Activated CD4-positive, alpha-beta T cell treated with anti-CD3 and anti-CD28 coated beads for 36 hours (primary cell): ENCODE measurements at regions not wholly inside any gene's neighbourhood (a gene's known extent, or its start where the extent isn't known, plus 50 kb on each side); places are given as distances from the start of the nearest gene placed in this dataset.
A peak's percentile ranks its signal among the peaks of the same experiment; 100 is the strongest.
"Not testable (repeated sequence)": the region's sequence is repeated elsewhere in the genome, so short reads cannot be mapped to it uniquely, and the experiment has no call there.

Experiments
- ATAC-seq: fragments of 200-7000 bp; cut with Tn5 transposase; one replicate; pipeline ENCODE4 v1.10.0; 2021; ENCODE audit warnings: mild to moderate bottlenecking, moderate library complexity
- CTCF ChIA-PET: fragments of 350-600 bp; sonication (Branson Sonifier 250); formaldehyde crosslinking; loops from one replicate; lab custom pipeline; 2021; ENCODE audit warnings: antibody characterized with exemption; lab: Charles Lee
- POLR2A ChIA-PET: fragments of 350-600 bp; sonication (Branson Sonifier 250); formaldehyde crosslinking; loops from one replicate; lab custom pipeline; 2021; ENCODE audit warnings: antibody characterized with exemption, inconsistent platforms; lab: Charles Lee
- DNase-seq: peaks from one replicate; pipeline ENCODE4 v3.0.0-alpha.2; 2020
- H3K27ac Mint-ChIP-seq: one replicate; pipeline ENCODE4 v1.8.0; 2021; ENCODE audit warnings: mixed read lengths
- H3K27me3 Mint-ChIP-seq: one replicate; pipeline ENCODE4 v1.8.0; 2021; ENCODE audit warnings: mixed read lengths
- H3K36me3 Mint-ChIP-seq: one replicate; pipeline ENCODE4 v1.8.0; 2021; ENCODE audit warnings: low read depth, mixed read lengths
- H3K4me1 Mint-ChIP-seq: one replicate; pipeline ENCODE4 v1.8.0; 2021; ENCODE audit warnings: mixed read lengths
- H3K4me3 Mint-ChIP-seq: one replicate; pipeline ENCODE4 v1.8.0; 2021; ENCODE audit warnings: mild to moderate bottlenecking, moderate library complexity, mixed read lengths
- H3K9me3 Mint-ChIP-seq: one replicate; pipeline ENCODE4 v1.8.0; 2021; ENCODE audit warnings: low read depth, mixed read lengths
- intact Hi-C, 2 experiments: fragments of 100-400 bp; cut with DNase I in 1 of 2; cut with micrococcal nuclease in 1 of 2; formaldehyde crosslinking; loops; one replicate each; pipeline versions ENCODE4 v1.14.2 to v1.15.1; 2022 to 2024; cut with DNase I, micrococcal nuclease

DNA sequence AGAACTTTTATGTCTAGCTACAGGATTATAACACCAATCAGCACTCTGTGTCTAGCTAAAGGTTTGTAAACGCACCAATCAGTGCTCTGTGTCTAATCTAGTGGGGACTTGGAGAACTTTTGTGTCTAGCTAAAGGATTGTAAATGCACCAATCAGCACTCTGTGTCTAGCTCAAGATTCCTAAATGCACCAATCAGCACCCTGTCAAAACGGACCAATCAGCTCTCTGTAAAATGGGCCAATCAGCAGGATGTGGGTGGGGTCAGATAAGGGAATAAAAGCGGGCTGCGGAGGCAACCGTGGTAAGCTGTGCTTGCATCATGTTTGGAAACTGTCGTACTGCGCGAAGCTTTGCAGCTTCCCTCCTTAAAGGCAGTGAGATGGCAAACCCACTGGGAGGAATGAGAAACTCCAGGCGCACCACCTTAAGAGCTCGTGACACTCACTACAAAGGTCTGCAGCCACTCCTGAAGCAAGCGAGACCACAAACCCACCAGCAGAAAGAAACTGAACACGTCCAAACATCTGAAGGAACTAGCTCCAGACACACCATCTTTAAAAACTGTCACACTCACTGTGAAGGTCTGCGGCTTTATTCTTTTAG is 112.1 kb upstream of the DUSP22 start:
- peaks cover 31% of the 10 kb centered on the region for H3K4me1 Mint-ChIP-seq
- H3K36me3 Mint-ChIP-seq, intact Hi-C loops, H3K27me3 Mint-ChIP-seq, H3K27ac Mint-ChIP-seq, H3K9me3 Mint-ChIP-seq: not testable (repeated sequence)
- H3K4me3 Mint-ChIP-seq: peak overlapping the region; percentile 26
- POLR2A ChIA-PET: interaction anchor here (0.9 kb wide), 1 partner anchor 9 kb away, joined by 5 read pairs; no protein-coding TSS in a partner anchor
- CTCF ChIA-PET: interaction anchor here (0.6 to 2.1 kb wide), 8 partner anchors 9 to 413 kb away, joined by 3 to 13 read pairs (median 4); no protein-coding TSS in a partner anchor
- ATAC-seq (peak; percentile 27), DNase-seq (peak; percentile 46)

DNA sequence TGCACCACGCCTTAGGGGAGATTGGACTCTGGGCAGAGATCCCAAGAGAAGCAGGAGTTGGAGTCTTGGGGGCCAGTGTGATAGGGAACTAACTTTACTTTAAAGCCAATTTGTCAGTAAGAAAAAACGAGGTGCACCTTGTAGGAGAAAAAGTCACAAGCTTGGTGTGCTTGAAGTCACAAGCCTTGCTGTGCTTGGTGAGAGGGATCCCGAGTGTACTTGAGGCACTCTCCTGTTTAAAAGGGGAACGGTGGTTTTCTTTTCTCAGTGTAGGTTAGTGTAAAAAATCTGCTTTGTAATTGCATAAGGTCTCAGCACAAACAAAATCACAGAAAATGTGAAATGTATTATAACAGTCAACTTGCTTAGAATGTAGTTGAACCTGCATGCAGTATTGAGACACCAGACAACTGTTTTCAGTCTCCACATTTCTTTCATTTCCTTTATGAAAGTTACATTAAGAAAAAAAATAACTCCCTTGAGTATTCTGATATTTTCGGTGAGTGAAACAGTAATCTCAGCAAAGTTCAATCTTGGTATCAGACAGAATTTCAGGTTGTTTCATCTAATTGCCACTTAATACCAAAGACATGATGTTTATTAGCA is 111.1 kb upstream of the DUSP22 start:
- Mint-ChIP-seq H3K27me3 (peaks cover 12% of the 10 kb centered on the region), H3K36me3 (no peaks in the 10 kb centered on the region), H3K4me1 (peaks cover 31% of the 10 kb centered on the region), H3K4me3 (peak overlapping the region; percentile 20), H3K9me3 (peaks cover 3% of the 10 kb centered on the region), H3K27ac (peak overlapping the region; percentile 12)
- ChIA-PET CTCF (interaction anchor here (0.6 to 2.1 kb wide), 4 partner anchors 8 to 174 kb away, joined by 3 to 13 read pairs (median 4); no protein-coding TSS in a partner anchor), POLR2A (no interaction called here)
- DNase-seq (no peak), ATAC-seq (peak; percentile 30)
- intact Hi-C loops: no loop called here

DNA sequence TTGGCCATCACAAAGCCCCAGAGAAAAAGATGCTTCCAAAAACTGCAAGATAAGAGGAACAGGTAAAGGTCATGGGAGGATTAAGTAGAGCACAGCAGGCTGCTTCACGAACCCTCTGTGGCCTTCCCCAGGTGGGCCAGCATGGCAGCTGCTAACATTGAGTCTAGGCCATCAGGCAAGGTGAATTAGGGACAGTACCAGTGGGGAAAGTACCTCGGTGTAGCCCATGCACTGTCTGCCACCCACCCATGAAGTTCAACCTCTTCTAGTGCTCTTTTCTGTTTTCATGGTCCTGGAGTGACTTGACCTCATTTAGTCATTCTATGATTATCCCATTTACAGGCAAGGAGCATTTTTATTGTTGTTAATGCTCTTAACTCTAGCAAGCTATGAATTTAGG is 108.6 kb upstream of the DUSP22 start:
- Mint-ChIP-seq H3K36me3 (no peaks in the 10 kb centered on the region), H3K27ac (no peak overlapping the region), H3K4me3 (no peak overlapping the region), H3K27me3 (peaks cover 7% of the 10 kb centered on the region), H3K4me1 (peaks cover 33% of the 10 kb centered on the region), H3K9me3 (peaks cover 3% of the 10 kb centered on the region)
- POLR2A ChIA-PET: interaction anchor here (0.6 to 1.0 kb wide), 3 partner anchors 19 to 206 kb away, joined by 3 to 5 read pairs (median 4); no protein-coding TSS in a partner anchor
- CTCF ChIA-PET: interaction anchor here (0.7 to 1.4 kb wide), 3 partner anchors 15 to 707 kb away, joined by 3 to 5 read pairs (median 3); no protein-coding TSS in a partner anchor
- DNase-seq (no peak), ATAC-seq (peak; percentile 51)
- intact Hi-C loops: no loop called here

DNA sequence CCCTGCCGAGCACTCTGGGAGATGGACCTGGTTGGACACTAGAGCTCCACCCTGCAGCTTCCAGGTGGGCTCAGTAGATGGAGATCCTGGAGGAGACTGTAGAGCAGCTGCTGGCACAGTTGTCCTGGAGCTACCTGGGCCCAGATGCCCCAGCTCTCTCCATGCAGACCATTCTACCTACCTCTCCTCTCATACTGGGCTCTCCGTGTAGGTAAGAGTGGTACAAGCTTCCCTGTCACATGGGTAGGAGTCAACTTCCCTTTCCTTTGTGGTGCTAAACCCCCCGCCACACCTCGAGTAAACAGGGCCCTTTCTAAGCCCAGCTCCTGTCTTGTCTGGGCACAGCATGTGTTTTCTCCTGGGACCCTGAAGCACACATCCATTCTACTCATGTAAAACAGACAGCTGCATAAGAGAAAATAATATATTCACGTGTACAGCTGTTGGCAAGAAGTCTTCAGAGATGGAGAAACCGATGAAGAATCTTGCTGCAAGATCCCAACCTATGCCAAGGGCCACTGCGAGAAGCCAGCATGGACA is 108.1 kb upstream of the DUSP22 start:
- H3K9me3 Mint-ChIP-seq: peaks cover 3% of the 10 kb centered on the region
- CTCF ChIA-PET: interaction anchor here (0.7 to 1.4 kb wide), 4 partner anchors 11 to 207 kb away, joined by 3 to 5 read pairs (median 4); no protein-coding TSS in a partner anchor
- H3K36me3 Mint-ChIP-seq: no peaks in the 10 kb centered on the region
- POLR2A ChIA-PET: interaction anchor here (0.6 to 1.0 kb wide), 4 partner anchors 20 to 208 kb away, joined by 3 to 5 read pairs (median 4); partner anchors contain the start of gene IRF4
- intact Hi-C loops: no loop called here
- H3K27ac Mint-ChIP-seq: no peak overlapping the region
- no peak for ATAC-seq
- no peak for DNase-seq
- H3K4me3 Mint-ChIP-seq: no peak overlapping the region
- peaks cover 39% of the 10 kb centered on the region for H3K4me1 Mint-ChIP-seq
- peaks cover 7% of the 10 kb centered on the region for H3K27me3 Mint-ChIP-seq

DNA sequence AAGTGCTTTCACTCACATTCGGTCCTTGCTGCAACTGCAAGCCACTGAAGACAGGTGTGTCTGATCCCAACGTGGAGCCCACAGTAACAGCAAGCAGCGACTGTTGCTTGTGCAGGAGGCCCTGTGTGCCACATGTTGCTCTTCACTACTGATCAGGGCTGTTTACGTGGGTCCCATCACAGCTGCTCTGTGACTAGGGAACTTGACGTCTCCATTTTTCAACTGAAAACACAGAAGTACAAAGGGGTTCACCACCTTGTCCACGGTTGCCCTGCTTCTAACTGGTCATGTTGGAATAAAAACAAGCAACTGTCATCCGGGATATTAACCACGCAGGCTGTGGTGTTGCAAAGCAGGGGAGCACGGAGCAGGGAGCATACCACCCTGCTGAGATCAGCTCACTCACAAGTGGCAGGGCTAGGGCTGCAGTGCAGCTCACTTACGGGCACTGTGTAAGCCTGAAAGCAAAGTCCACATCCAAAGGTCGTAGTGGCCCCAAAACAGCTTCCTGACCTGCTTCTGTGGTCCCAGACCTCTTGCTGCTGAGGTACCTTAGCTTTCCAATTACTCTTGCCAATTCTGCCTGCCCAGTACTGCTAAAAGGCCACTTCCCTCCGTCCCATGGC is 105.8 kb upstream of the DUSP22 start:
- Mint-ChIP-seq H3K36me3 (no peaks in the 10 kb centered on the region), H3K27ac (no peak overlapping the region), H3K27me3 (peaks cover 3% of the 10 kb centered on the region), H3K4me3 (no peak overlapping the region), H3K9me3 (no peaks in the 10 kb centered on the region), H3K4me1 (peaks cover 46% of the 10 kb centered on the region)
- POLR2A ChIA-PET: interaction anchor here (0.9 kb wide), 1 partner anchor 217 kb away, joined by 3 read pairs; no protein-coding TSS in a partner anchor
- no peak for DNase-seq
- intact Hi-C loops: loop anchor here in 1 of 2 experiments (5.0 kb wide), 1 partner anchor 536 kb away; no protein-coding TSS in a partner anchor
- CTCF ChIA-PET: interaction anchor here (0.5 to 2.2 kb wide), 3 partner anchors 29 to 367 kb away, joined by 3 to 7 read pairs (median 3); no protein-coding TSS in a partner anchor
- no peak for ATAC-seq

DNA sequence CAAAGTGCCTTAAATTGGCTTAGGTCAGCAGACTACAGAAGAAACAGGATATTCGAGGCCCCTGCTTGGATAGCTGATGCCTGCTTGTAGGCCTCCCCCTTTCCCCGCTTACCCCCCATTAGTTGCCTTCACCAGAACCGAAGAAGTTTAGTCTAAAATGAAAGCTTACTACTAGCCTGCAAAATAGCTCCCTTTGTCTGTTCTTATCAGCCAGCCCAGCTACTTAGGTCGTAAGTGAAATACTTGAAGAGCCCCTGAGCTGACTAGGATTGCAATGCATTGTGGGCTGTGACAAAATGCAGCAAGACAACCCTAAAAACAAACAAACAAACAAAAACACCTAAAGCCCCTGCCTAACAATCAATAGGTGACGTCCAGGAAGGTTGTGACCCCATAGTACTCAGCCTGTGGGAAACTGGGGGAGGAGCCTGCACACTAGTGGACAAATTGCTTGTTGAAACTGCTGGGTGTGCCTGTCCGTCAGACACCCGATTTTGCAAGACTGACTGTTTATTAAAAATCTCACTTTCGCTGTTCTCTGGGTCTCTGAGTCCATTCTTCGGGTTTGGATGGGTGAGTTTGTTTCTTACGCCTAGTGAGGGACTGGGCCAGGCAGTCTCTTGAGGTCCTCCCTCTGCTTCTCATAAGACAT is 105.0 kb upstream of the DUSP22 start:
- ATAC-seq (no peak), DNase-seq (no peak)
- H3K27ac Mint-ChIP-seq: peak overlapping the region; percentile 44
- H3K36me3 Mint-ChIP-seq: no peaks in the 10 kb centered on the region
- H3K9me3 Mint-ChIP-seq: no peaks in the 10 kb centered on the region
- ChIA-PET POLR2A (interaction anchor here (0.9 kb wide), 1 partner anchor 216 kb away, joined by 3 read pairs; no protein-coding TSS in a partner anchor), CTCF (interaction anchor here (0.5 to 2.7 kb wide), 6 partner anchors 28 to 366 kb away, joined by 3 to 18 read pairs (median 4); no protein-coding TSS in a partner anchor)
- H3K4me3 Mint-ChIP-seq: no peak overlapping the region
- H3K27me3 Mint-ChIP-seq: peaks cover 3% of the 10 kb centered on the region
- intact Hi-C loops: loop anchor here in 1 of 2 experiments (5.0 kb wide), 1 partner anchor 535 kb away; no protein-coding TSS in a partner anchor
- H3K4me1 Mint-ChIP-seq: peaks cover 48% of the 10 kb centered on the region

DNA sequence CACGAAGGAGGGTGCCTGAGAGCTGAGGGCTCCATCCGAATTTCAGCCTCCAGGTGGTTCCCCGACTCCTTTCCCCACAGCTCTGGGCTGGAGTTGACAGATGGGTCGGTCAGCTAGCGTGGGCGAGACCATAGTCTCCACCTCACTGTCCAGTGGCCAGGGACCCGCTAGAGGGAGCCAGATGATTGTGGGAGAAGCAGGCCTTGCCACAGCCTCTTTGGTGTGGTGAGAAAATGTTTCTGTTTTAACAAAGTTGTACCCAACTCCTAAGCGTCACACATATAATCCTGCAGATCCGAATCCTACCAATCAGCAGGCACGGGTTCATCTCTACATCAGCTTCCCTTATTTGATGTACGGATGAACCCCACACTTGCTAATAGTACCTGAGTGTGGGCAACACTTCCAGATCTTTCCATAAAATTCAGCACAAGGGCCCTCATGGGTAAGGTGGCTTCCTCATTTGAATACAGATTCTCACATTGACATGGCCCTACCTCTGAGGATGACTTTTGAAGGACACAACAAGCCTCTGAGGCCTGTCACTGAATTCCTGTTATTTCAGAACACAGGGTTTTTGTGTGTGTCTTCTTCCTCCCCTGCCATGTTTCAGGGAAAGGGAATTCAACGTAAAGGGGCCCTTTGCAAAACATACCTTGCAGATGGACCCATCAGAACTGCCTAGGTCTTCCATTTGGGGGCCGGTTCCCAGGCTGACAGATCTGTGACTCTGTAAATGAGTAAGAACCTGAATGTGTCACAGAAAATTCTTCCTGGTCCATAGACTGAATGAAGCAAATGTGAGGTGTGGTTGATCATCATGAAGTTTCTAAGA is 103.2 kb upstream of the DUSP22 start:
- no peaks in the 10 kb centered on the region for H3K36me3 Mint-ChIP-seq
- peak overlapping the region; percentile 95 for H3K27ac Mint-ChIP-seq
- DNase-seq (peak; percentile 92), ATAC-seq (peak; percentile 78)
- H3K27me3 Mint-ChIP-seq: peaks cover 3% of the 10 kb centered on the region
- H3K9me3 Mint-ChIP-seq: peaks cover 6% of the 10 kb centered on the region
- intact Hi-C loops: loop anchor here (1.0 to 5.0 kb wide), 14 partner anchors 26 to 533 kb away; partner anchors contain the start of genes DUSP22 (in 2 of the 2) and IRF4 (in 1 of the 2)
- CTCF ChIA-PET: interaction anchor here (0.6 to 2.7 kb wide), 28 partner anchors 9 to 404 kb away, joined by 3 to 18 read pairs (median 4); no protein-coding TSS in a partner anchor
- no peak overlapping the region for H3K4me3 Mint-ChIP-seq
- POLR2A ChIA-PET: interaction anchor here (0.6 to 1.9 kb wide), 8 partner anchors 9 to 205 kb away, joined by 3 to 6 read pairs (median 4); partner anchors contain the start of gene IRF4
- peaks cover 52% of the 10 kb centered on the region for H3K4me1 Mint-ChIP-seq

DNA sequence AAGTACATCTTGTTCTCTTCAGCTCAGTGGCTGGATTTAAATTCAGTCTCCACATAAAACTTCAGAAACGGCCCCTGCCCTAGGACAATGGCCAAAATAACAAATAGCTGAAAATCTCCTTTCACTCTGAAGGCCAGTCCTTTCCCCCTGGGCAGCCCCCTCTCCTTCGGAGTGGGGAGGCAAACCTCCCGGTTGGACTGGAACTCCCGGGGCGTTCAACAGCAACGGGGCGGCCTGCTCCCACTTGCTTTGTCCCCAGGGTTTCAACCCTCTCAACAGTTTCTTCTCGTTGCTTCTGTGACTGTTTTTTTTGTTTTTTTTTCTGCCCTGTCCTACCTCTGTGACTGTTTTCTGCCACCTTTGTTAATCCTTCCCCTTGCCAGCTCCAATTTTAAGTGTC is 102.6 kb upstream of the DUSP22 start:
- H3K27ac Mint-ChIP-seq: peak overlapping the region; percentile 95
- POLR2A ChIA-PET: interaction anchor here (0.6 to 1.9 kb wide), 7 partner anchors 10 to 205 kb away, joined by 3 to 6 read pairs (median 4); partner anchors contain the start of gene IRF4
- H3K4me3 Mint-ChIP-seq: no peak overlapping the region

DNA sequence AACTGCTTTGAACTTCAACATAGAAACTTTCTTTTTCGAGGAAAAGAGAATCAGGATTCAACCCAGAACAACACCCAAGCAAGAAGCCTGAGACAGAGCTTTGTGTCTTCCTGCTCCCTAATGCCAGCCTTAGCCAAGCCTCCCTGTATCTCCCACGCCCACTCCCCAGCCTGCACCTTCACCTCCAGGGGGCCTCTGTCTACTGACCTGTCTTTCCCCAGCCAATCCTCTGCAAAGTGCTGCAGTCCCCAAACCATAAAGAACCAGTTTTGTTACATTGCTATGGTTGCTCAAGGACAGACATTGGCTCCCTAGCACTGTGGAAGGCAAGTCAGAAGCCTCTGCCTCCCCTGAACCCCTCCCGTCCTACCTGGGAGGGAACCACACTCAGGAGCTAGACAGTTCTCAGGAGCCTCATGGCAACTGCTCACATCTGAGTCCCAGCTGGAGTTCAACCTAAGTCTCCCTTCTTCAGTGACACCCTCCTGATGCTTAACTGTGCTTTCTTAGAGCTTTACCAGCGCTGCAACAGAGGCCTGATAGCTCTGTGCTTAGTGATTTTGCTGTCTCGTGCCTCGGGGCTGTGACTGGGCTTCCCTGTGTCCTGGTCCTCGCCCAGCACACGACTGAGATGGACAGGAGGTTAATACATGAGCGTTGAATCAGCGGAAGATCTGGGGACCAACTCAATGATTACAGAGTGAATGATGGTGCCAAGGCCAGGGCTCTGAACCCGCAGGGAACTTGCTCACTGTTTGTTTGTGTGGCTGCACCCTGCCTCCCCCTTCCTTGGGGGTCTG is 101.5 kb upstream of the DUSP22 start:
- H3K27ac Mint-ChIP-seq: peak overlapping the region; percentile 95
- no peak overlapping the region for H3K4me3 Mint-ChIP-seq
- ATAC-seq (no peak), DNase-seq (peak; percentile 42)
- CTCF ChIA-PET: interaction anchor here (1.0 to 2.4 kb wide), 9 partner anchors 8 to 209 kb away, joined by 3 to 13 read pairs (median 4); no protein-coding TSS in a partner anchor
- POLR2A ChIA-PET: interaction anchor here (0.6 to 1.5 kb wide), 3 partner anchors 203 to 1914 kb away, joined by 3 to 4 read pairs (median 4); no protein-coding TSS in a partner anchor
- H3K4me1 Mint-ChIP-seq: peaks cover 67% of the 10 kb centered on the region
- peaks cover 3% of the 10 kb centered on the region for H3K27me3 Mint-ChIP-seq
- peaks cover 4% of the 10 kb centered on the region for H3K36me3 Mint-ChIP-seq
- peaks cover 6% of the 10 kb centered on the region for H3K9me3 Mint-ChIP-seq
- intact Hi-C loops: no loop called here

More for the DNA sequence above, 102.6 kb upstream of the DUSP22 start:
- DNase-seq (no peak), ATAC-seq (no peak)
- peaks cover 56% of the 10 kb centered on the region for H3K4me1 Mint-ChIP-seq
- H3K36me3 Mint-ChIP-seq: peaks cover under 1% of the 10 kb centered on the region
- peaks cover 6% of the 10 kb centered on the region for H3K9me3 Mint-ChIP-seq
- CTCF ChIA-PET: interaction anchor here (0.6 to 2.7 kb wide), 20 partner anchors 9 to 302 kb away, joined by 3 to 18 read pairs (median 4); no protein-coding TSS in a partner anchor
- peaks cover 3% of the 10 kb centered on the region for H3K27me3 Mint-ChIP-seq
- intact Hi-C loops: loop anchor here (1.0 to 5.0 kb wide), 14 partner anchors 26 to 533 kb away; partner anchors contain the start of genes DUSP22 (in 2 of the 2) and IRF4 (in 1 of the 2)
